Upper lobe of right lung (tissue), 1 donor: ENCODE measurements at regions not wholly inside any gene's neighbourhood (a gene's known extent, or its start where the extent isn't known, plus 50 kb on each side); places are given as distances from the start of the nearest gene placed in this dataset.

ENCODE experiments used
- ATAC-seq: fragments of 200-7000 bp; cut with Tn5 transposase; one replicate; pipeline ENCODE4 v1.9.1; 2020; ENCODE audit warnings: mild to moderate bottlenecking, moderate library complexity
- DNase-seq: peaks from one replicate; pipeline ENCODE4 v3.0.0-alpha.2; 2020
- H3K27ac ChIP-seq: fragments of 200-600 bp; one replicate; pipeline ENCODE4 v1.8.0; 2022
- H3K27me3 ChIP-seq: fragments of 200-600 bp; one replicate; pipeline ENCODE4 v1.8.0; 2022; ENCODE audit warnings: mild to moderate bottlenecking
- H3K36me3 ChIP-seq: fragments of 200-600 bp; one replicate; pipeline ENCODE4 v1.8.0; 2022
- H3K4me1 ChIP-seq: fragments of 200-600 bp; one replicate; pipeline ENCODE4 v1.8.0; 2022
- H3K4me3 ChIP-seq: fragments of 200-600 bp; one replicate; pipeline ENCODE4 v1.8.0; 2022; ENCODE audit warnings: mild to moderate bottlenecking
- H3K9me3 ChIP-seq: fragments of 200-600 bp; one replicate; pipeline ENCODE4 v1.8.0; 2022
- CTCF ChIP-seq: fragments of 200-600 bp; IDR thresholded peaks from one replicate; pipeline ENCODE4 v1.8.0; 2022; ENCODE audit warnings: antibody characterized with exemption
- intact Hi-C: fragments of 100-400 bp; cut with DNase I; formaldehyde crosslinking; loops from one replicate; pipeline ENCODE4 v1.11.0; 2022
- donor health status: DM: no; HTN: yes; CAD: no; lungs with severe emphysema.

- H3K36me3 ChIP-seq, result no peaks in the 10 kb centered on the region
- H3K27ac ChIP-seq, result no peak overlapping the region
- TF ChIP-seq CTCF, result no peak
- intact Hi-C loops, result no loop called here
- DNase-seq (no peak), ATAC-seq (no peak)
- H3K4me1 ChIP-seq, result no peaks in the 10 kb centered on the region
- H3K4me3 ChIP-seq, result no peak overlapping the region
- no peaks in the 10 kb centered on the region for H3K27me3 ChIP-seq
- H3K9me3 ChIP-seq, result no peaks in the 10 kb centered on the region
Observed at GRCh38 chr5:39765366-39765765, 340.6 kb upstream of the DAB2 start.

GRCh38 chr5:39762761-39763160, 338.0 kb upstream of the DAB2 start:
- H3K4me3 ChIP-seq, result no peak overlapping the region
- no peak for DNase-seq
- H3K9me3 ChIP-seq, result no peaks in the 10 kb centered on the region
- H3K4me1 ChIP-seq, result no peaks in the 10 kb centered on the region
- TF ChIP-seq CTCF, result no peak
- intact Hi-C loops, result no loop called here
- H3K36me3 ChIP-seq, result no peaks in the 10 kb centered on the region
- no peak for ATAC-seq
- H3K27me3 ChIP-seq, result no peaks in the 10 kb centered on the region
- H3K27ac ChIP-seq, result no peak overlapping the region

- H3K9me3 ChIP-seq, result no peaks in the 10 kb centered on the region
- no peak for DNase-seq
Observed at GRCh38 chr5:39761199-39761950, 336.6 kb upstream of the DAB2 start.

GRCh38 chr5:39760385-39761198, 335.8 kb upstream of the DAB2 start:
- Histone ChIP-seq H3K9me3 (no peaks in the 10 kb centered on the region), H3K27ac (peak overlapping the region; percentile 70), H3K4me1 (no peaks in the 10 kb centered on the region), H3K36me3 (no peaks in the 10 kb centered on the region), H3K4me3 (no peak overlapping the region), H3K27me3 (no peaks in the 10 kb centered on the region)
- intact Hi-C loops, result no loop called here
- DNase-seq, result no peak
- ATAC-seq, result peak; percentile 26
- no peak for TF ChIP-seq CTCF

More at GRCh38 chr5:39761199-39761950, 336.6 kb upstream of the DAB2 start:
- ATAC-seq, result no peak
- intact Hi-C loops, result no loop called here
- Histone ChIP-seq H3K4me1 (no peaks in the 10 kb centered on the region), H3K27me3 (no peaks in the 10 kb centered on the region), H3K27ac (peak overlapping the region; percentile 33), H3K36me3 (no peaks in the 10 kb centered on the region), H3K4me3 (no peak overlapping the region)
- no peak for TF ChIP-seq CTCF

GRCh38 chr5:39759701-39760100, 334.9 kb upstream of the DAB2 start:
- no peaks in the 10 kb centered on the region for H3K4me1 ChIP-seq
- H3K36me3 ChIP-seq, result no peaks in the 10 kb centered on the region
- no peaks in the 10 kb centered on the region for H3K27me3 ChIP-seq
- ATAC-seq, result no peak
- no peak for TF ChIP-seq CTCF
- DNase-seq, result no peak
- no peak overlapping the region for H3K4me3 ChIP-seq
- H3K9me3 ChIP-seq, result no peaks in the 10 kb centered on the region
- H3K27ac ChIP-seq, result peak overlapping the region; percentile 70
- intact Hi-C loops, result no loop called here
